ENCODE measurements at regions not wholly inside any gene's neighbourhood (a gene's known extent, or its start where the extent isn't known, plus 50 kb on each side); places are given as distances from the start of the nearest gene placed in this dataset.

DNA sequence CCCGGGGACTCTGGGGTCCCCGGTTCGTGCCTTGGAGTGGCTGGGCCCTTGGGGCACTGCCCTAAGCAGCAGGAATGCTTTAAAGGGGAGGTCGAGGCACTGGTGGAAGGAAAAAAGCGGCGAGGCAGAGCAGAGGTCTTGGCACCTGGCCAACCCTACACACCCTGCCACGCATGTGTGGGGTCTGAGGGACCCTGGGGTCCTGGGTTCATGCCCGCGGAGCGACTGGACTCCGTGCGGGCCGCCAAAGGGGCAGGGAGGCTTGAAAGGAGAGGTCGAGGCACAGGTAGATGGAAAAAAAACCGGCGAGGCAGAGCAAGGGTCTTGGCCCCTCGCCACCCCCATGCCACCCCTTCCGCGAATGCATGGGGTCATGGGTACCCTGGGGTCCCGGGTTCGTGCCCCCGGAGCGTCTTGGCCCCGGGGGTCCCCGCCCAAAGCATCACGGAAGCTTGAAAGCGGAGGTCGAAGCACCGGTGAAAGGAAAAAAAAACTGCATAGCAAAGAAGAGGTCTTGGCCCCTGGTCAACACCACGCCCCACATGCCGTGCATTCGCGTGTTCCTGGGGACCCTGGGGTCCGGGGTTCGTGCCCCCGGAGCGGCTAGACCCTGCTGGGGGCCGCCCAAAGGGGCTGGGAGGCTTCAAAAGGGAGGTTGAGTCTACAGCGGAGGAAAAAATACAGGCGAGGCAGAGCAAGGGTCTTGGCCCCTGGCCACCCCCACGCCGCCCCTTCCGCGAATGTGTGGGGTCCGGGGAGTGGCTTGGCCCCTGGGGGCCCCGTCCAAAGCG lies 312.9 kb downstream of the ALG10 start:
- no peak for DNase-seq (ENCODE audit: low spot score)
- intact Hi-C loops (cut with DNase I): no loop called here

DNA sequence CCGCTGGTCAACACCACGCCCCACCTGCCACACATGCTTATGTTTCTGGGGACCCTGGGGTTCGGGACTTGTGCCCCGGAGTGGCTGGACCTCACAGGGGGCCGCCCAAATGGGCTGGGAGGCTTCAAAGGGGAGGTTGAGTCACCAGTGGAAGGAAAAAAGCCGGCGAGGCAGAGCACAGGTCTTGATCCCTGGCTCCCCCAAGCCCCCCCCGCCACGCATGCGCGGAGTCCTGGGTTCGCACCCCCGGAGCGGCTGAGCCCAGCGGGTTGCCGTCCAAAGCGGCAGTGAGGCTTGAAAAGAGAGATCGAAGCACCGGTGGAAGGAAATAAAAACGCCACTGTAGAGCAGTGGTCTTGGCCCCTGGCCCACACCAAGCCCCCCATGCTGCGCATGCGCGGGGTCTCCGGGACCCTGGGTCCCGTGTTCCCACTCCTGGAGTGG lies 313.5 kb downstream of the ALG10 start:
- intact Hi-C loops (cut with DNase I): no loop called here
- DNase-seq (ENCODE audit: low spot score): no peak

- intact Hi-C loops (cut with DNase I): no loop called here
- no peak for DNase-seq (ENCODE audit: low spot score)
Observed at GRCh38 chr12:34336619-34337465, 314.5 kb downstream of the ALG10 start.

GRCh38 chr12:34338751-34339150 lies 316.5 kb downstream of the ALG10 start:
- no peak for DNase-seq (ENCODE audit: low spot score)
- intact Hi-C loops (cut with DNase I): no loop called here

DNA sequence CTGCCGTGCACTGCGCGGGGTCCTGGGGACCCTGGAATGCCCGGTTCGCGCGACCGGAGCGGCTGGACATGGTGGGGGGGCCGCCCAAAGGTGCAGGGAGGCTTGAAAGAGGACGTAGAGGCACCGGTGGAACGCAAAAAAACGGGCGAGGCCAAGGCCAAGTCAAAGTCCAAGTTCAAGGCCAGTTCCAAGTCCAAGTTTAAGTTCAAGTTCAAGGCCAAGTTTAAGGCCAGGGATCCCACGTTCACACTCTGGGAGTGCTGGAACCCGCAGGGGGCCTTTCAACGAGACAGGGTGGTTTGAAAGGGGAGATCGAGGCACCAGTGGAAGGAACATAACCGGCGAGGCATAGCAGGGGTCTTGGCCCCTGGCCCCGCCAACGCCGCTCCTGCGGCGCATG lies 317.6 kb downstream of the ALG10 start:
- intact Hi-C loops (cut with DNase I): no loop called here
- DNase-seq (ENCODE audit: low spot score): no peak

DNA sequence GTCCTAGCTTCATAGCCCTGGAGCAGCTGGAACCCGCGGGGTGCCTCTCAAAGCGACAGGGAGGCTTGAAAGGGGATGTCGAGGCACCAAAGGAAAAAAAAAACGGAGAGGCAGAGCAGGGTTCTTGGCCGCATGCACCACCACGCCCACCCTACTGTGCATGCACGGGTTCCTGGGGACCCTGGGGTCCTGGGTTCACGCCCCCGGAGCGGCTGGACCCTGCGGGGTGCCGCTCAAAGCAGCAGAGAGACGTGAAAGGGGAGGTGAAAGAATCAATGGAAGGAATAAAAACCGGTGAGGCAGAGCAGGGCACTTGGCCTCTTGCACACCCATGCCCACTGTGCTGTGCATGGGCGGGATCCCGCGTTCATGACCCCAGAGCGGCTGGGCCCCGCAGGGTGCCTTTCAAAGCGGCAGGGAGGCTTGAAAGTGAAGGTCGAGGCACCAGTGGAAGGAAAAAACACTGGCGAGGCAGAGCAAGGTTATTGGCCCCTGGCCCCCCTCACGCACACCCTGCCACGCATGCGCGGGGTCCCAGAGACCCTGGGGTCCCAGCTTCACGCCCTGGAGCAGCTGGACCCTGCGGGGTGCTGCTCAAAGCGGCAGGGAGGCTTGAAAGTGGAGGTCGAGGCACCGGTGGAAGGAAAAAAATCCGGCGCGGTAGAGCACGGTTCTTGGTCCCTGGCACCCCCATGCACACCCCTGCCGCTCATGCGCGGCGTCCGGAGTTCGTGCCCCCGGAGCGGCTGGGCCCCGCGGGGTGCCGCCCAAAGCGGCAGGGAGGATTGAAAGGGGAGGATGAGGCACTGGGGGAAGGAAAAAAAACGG lies 318.5 kb downstream of the ALG10 start:
- no peak for DNase-seq (ENCODE audit: low spot score)
- intact Hi-C loops (cut with DNase I): no loop called here

DNA sequence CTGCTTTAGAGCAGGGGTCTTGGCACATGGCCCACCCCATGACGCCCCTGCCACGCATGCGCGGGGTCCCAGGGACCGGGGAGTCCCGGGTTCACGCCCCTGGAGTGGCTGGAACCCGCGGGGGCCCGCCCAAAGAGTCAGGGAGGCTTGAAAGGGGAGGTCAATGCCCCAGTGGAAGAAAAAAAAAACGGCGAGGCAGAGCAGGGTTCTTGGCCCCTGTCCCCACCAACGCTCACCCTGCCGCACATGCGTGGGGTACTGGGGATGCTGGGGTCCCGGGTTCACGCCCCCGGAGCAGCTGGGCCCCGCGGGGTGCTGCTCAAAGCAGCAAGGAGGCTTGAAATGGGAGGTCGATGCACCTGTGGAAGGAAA lies 319.1 kb downstream of the ALG10 start:
- DNase-seq (ENCODE audit: low spot score): no peak
- intact Hi-C loops (cut with DNase I): no loop called here

DNA sequence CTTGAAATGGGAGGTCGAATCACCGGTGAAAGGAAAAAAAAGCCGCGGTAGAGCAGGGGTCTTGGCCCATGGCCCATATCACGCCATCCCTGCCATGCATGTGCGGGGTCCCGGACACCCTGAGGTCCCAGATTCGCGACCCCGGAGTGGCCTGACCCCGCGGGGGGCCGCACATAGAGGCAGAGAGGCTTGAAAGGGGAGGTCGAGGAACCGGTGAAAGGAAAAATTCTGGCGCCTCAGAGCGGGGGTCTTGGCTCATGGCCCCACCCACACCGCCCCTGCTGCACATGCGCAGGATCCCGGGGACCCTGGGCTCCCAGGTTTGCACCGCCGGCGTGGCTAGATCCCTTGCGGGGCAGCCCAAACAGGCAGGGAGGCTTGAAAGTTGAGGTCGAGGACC lies 319.8 kb downstream of the ALG10 start:
- intact Hi-C loops (cut with DNase I): no loop called here

DNA sequence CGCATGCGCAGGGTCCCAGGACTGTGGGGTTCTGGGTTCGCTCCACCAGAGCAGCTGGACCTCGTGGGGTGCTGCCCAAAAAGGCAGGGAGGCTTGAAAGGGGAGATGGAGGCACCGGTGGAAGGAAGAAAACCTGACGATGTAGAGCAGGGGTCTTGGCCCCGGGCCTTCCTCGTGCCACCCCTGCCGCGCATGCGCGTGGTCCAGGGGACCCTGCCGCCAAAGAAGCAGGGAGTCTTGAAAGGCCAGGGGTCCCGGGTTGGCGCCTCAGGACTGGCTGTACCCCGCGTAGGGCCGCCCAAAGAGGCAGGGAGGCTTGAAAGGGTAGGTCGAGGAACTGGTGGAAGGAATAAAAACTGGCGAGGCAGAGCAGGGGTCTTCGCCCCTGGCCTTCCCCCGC lies 321.0 kb downstream of the ALG10 start:
- DNase-seq (ENCODE audit: low spot score): no peak
- intact Hi-C loops (cut with DNase I): no loop called here

More for the DNA sequence above, 319.8 kb downstream of the ALG10 start:
- no peak for DNase-seq (ENCODE audit: low spot score)

DNA sequence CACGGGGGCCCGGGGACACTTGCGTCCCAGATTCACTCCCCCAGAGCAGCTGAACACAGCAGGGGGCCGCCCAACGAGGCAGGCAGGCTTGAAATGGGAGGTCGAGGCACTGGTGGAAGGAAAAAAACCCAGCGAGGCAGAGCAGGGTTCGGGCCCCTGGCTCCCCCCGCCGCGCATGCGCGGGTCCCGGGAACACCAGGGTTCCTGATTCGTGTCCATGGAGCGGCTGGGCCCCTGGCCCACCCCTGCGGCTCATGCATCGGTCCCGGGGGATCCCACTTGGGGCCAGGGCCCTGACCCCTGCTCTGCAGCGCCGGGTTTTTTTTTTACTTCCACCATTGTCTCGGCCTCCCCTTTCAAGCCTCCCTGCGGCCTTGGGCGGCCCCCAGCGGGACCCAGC lies 321.5 kb downstream of the ALG10 start:
- intact Hi-C loops (cut with DNase I): no loop called here
- no peak for DNase-seq (ENCODE audit: low spot score)

- no peak for DNase-seq (ENCODE audit: low spot score)
- intact Hi-C loops (cut with DNase I): no loop called here
Observed at GRCh38 chr12:34344851-34345522, 322.7 kb downstream of the ALG10 start.

GRCh38 chr12:34345801-34346200 lies 323.5 kb downstream of the ALG10 start:
- DNase-seq (ENCODE audit: low spot score): no peak
- intact Hi-C loops (cut with DNase I): no loop called here

GRCh38 chr12:34346372-34347034 lies 324.2 kb downstream of the ALG10 start:
- DNase-seq (ENCODE audit: low spot score): no peak
- intact Hi-C loops (cut with DNase I): no loop called here

DNA sequence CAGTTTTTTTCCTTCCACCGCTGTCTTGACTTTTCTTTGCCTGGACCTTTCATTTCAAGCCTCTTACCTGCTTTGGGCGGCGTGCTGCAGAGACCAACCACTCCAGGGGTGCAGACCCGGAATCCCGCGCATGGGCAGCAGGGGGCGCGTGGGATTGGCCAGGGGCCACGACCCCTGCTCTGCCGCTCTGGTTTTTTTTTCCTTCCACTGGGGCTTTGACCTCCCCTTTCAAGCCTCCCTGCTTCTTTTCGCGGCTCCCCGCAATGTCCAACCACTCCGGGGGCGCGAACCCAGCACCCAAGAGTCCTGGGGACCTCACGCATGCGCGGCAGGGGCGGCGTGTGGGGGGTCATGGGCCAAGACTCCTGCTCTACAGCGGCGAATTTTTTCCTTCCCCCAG lies 325.1 kb downstream of the ALG10 start:
- intact Hi-C loops (cut with DNase I): no loop called here
- DNase-seq (ENCODE audit: low spot score): no peak

DNA sequence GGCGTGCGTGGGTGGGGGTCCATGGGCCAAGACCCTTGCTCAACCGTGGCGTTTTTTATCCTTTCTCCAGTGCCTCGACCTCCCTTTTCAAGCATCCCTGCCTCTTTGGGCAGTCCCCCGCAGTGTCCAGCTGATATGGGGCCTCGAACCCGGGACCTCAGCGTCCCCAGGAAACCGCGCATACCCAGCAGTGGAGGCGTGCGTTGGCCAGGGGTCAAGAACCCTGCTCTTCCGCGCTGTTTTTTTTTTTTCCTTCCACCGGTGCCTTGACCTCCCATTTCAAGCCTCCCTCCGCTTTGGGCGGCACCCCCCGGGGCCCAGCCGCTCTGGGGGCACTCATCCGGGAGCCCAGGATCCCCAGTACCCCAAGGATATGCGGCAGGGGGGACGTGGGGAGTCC lies 325.8 kb downstream of the ALG10 start:
- intact Hi-C loops (cut with DNase I): no loop called here
- no peak for DNase-seq (ENCODE audit: low spot score)

DNA sequence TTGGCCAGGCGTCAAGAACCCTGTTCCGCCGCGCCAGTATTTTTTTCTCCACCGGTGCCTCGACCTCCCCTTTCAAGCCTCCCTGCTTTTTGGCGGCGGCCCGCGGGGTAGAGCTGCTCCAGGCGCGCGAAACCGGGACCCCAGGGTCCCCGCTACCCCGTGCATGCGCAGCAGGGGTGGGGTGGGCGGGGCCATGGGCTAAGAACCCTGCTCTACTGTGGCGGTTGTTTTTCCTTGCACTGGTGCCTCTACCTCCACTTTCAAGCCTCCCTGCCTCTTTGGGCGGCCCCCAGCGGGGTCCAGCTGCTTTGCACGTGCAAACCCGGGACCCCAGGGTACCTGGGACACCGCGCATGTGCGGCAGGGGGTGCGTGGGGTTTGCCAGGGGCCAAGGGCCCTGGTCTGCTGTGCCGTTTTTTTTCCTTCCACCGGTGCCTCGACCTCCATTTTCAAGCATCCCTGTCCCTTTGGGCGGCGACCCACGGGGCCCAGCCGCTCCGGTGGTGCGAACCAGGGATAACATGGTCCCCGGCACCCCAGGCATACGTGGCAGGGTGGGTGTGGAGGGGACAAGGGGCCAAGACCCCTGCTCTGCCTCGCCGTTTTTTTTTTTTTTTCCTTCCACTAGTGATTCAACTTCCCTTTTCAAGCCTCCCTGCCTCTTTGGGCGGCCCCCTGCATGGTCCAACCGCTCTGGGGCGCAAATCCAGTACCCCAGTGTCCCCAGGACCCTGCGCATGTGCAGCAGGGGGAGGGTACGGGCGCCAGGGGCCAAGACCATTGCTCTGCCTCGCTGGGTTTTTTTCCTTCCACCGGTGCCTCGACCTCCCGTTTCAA lies 326.8 kb downstream of the ALG10 start:
- intact Hi-C loops (cut with DNase I): no loop called here
- DNase-seq (ENCODE audit: low spot score): no peak

DNA sequence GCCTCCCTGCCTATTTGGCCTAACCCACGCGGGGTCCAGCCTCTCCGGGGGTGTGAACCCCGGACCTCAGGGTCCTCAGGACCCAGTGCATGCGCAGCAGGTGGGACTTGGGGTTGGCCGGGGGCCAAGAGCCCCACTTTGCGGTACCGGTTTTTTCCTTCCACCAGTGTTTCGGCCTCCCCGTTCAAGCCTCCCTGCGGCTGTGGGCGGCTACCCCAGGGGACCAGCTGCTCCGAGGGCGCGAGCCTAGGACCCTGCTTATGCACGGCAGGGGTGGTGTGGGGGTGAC lies 327.3 kb downstream of the ALG10 start:
- DNase-seq (ENCODE audit: low spot score): no peak
- intact Hi-C loops (cut with DNase I): no loop called here
